ENCODE measurements at regions not wholly inside any gene's neighbourhood (a gene's known extent, or its start where the extent isn't known, plus 50 kb on each side); places are given as distances from the start of the nearest gene placed in this dataset.

DNA sequence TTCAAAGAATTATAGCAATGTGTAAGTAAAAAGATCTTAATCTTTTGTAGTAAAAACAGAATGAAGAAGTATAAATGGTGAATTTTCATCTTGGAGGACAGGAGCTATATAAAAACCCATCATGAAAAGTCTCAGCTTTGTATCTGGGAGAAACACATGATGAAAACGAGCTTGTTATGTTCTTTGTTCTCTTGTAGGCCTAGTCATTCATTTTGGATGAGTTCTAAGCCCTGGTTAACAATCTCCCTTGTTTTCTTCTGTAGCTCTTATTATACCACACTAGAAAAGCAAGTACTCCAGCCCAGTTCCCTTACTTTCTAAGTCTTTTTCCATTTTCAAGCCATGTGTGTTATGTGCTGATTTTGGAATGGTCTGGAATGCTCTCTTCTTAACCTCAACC is 463.5 kb upstream of the RGS6 start:
- TF ChIP-seq YY1 (IDR thresholded peaks at IDR 0.05; ENCODE audit: insufficient read depth, insufficient read length) (no peak), SUZ12 (IDR thresholded peaks at IDR 0.05; ENCODE audit: extremely low read depth, insufficient read depth, insufficient read length) (no peak), ZNF274 (IDR thresholded peaks at IDR 0.05; ENCODE audit: low read depth, low read length) (no peak)
